CD1c-positive myeloid dendritic cell (primary cell): ENCODE measurements at regions not wholly inside any gene's neighbourhood (a gene's known extent, or its start where the extent isn't known, plus 50 kb on each side); places are given as distances from the start of the nearest gene placed in this dataset.

ENCODE experiments used
- DNase-seq: peaks from one replicate; pipeline ENCODE4 v3.0.0-alpha.2; 2016; ENCODE audit errors: extremely low spot score

DNA sequence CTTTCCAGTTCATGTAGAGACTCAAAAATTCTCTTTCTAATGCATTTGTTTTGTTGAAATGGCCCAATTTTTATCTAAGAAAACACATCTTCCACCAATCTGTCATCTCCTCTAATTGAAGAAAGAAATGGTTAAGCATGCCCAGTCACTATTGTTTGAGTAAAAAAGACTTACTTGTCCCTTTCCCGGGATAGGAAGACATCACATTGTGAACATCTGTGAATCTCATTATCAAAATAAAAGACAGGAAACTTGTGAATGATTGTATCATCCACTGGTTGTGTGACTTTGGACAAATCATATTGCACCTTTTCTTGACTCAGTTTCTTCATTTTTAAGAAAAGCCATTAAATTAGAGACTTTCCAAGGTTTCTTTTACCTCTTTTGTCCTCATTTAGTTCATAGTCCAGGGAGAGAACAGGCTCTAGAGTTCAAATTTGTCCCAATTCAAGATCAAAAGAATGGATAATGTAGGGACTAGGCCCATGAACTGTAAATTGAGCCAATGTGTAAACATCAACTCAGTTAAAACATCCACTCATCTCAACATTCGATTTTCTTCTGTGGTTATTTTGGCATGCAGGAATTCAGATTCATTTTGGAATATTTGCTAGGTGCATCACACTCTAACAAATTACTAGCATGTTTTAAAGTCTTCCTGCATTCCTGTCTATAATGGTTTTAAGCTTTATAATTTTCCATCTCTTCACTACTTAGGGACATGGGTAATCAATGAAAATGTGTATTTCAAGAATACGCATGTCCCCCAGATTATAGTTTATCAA, 838.0 kb upstream of the WWC1 start:
- no peak for DNase-seq

DNA sequence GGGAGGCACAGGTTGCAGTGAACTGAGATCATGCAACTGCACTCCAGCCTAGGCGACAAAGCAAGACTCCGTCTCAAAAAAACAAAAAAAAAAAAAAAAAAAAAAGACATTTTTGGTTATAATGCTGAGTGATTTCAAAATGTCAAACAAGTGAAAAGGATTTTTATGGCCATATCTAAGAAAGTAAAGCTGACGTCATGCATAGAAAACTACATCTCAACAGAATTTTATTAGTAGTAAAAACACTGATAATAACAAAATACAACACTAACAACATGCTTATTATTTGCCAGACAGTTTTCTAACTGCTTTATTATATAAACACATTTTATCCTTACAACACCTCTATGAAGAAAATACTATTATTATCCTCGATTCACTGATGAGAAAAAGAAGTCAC, 833.0 kb upstream of the WWC1 start:
- no peak for DNase-seq

GRCh38 chr5:167460449-167461020, 830.9 kb upstream of the WWC1 start:
- DNase-seq, result no peak

DNA sequence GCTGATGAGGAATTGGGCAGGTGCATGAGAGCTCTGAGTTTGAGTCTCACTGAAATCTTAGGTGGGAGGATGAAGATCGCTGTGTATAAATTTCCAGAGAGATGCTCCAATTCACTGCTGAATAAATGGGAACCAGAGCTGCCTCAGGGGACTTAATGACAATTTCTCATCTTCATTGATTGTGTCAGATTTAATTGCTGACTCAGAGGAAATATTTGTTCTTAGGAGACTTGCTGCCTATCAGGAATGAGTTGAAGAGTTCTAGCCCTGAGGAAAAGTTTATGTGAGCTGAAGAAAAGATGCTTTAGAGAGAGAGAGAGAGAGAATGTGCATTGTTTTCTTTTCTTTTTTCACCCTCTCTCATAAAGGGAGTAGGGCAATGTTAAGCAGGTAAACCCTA, 827.5 kb upstream of the WWC1 start:
- no peak for DNase-seq

DNA sequence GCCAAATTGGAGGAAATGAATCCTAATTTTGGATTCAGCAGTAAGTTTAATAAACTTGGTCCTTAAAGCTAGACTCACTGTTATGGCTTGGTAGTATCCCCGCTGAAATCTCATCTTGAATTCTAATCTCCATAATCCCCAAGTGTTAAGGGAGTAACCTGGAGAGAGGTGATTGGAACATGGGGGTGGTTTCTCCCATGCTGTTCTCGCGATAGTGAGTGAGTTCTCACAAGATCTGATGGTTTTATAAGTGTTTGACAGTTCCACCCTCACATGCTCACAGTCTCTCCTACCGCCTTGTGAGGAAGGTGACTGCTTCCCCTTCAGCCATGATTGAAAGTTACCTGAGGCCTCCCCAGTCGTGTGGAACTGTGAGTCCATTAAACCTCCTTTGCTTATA, 824.5 kb upstream of the WWC1 start:
- no peak for DNase-seq

DNA sequence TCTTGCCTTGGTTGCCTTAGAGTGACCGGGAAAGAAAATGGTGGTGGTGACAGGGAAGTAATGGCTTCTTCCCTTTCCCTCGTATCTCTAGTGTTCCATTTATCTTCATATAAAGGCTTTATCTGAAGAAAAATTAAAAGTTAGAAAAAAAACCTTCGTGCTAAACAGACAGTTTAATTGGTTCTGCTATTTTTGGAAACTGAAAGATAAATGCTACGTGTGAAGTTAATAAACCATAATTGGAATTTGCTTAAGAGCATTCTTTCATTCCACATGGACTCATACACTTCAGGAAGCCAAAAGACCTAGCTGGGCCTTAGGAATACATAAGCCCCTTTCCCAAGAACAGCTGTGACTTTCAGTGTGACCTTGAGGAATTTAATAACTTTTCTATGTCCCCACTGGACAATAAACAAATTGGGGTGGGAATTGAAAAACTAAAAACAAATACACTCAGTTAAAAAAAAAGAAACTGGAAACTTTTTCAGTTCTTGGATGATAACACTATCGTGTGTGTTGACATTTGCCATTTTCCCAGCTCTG, 818.8 kb upstream of the WWC1 start:
- DNase-seq, result no peak

DNA sequence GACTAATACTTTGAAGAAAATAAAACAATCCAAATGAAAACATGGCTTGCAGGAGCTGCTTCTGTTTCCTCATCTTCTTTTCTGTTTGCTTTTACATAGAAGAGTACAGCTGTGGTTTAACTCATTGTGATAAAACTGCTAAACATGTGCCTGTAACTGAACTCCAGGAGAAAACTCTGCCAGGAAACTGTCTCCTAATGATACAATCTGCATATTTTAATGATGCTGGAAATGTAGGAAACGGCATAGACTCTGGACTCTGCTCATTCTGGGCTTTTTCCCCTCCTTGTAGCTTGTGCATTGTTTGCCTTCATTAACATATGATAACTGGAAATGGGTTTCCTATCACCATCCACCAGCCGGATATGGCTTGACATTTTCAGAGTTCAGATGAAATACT, 813.3 kb upstream of the WWC1 start:
- DNase-seq, result no peak

- no peak for DNase-seq
Measured at GRCh38 chr5:167479779-167480178, 811.7 kb upstream of the WWC1 start.

- no peak for DNase-seq
Measured at GRCh38 chr5:167481345-167481744, 810.1 kb upstream of the WWC1 start.

DNA sequence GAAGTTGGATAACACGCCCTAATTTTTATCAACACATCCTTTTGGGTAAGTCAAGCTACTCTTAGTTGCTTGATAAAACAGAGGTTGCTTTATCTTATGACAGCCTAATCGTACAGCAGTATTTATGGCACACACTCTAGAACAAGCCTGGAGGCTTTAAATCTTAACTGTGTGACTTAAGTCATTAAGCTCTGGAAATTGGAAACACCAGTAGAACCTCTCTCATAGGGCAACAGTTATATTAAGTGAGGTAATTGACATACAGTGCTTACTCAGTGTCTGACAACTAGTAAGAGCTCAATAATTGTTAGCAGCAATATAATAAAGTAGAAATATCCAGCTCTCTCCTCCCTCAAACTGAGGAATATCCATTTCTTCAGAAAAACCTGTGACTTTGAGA, 808.9 kb upstream of the WWC1 start:
- DNase-seq, result no peak

GRCh38 chr5:167485061-167485774, 806.2 kb upstream of the WWC1 start:
- no peak for DNase-seq

DNA sequence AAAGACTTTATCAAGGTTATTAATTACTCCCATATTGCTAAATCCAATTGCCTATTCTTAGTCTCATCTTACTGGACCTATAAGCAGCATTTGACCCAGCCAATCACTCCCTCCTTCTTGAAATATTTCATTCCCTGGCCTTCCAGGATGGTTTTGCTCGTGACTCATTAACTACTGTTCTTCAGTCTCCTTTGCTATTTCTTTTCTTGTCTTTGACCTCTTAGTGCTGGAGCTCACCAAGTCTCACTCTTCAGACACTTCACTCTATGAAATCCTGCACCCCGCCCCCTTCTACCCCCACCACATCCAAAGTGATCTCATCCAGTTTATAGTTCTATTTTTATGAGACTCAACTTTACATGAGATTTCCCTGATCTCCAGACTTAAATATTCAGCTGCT, 803.1 kb upstream of the WWC1 start:
- DNase-seq, result no peak

- no peak for DNase-seq
Measured at GRCh38 chr5:167489202-167489601, 802.2 kb upstream of the WWC1 start.

GRCh38 chr5:167503926-167504720, 787.3 kb upstream of the WWC1 start:
- DNase-seq, result no peak

DNA sequence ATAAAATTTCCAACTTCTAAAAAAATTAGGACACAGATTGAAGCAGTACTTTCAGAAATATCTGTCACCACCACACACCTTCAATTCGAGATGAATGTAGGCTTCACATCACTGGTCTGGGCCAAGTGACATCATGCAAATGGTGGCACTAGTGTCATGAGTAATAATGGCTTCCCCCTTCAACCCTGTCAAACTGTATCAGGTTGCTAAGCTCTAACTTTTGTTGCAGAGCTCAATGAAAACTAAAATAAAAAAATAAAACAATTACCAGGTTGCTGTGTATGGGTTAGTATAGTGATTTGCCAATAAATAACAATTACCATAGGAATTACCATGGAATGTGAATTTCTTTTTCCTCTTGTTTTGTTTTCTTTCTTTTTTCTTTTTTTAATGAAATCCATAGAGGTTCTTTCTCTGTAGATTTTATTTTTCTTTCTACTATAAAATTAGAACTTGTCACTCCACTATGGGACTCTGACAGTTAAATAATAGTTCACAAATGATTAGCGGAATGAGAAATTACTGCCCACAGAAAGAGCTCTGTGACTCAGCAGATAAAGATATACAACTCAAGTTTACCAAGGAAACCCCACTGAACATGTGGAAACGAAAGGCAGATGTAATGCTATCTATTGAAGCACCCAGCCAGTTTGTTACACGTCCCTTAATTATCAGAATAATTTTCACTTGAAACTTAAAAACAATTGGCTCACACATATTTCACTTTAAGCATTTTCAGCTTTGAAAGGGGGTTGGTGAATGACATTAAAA, 783.8 kb upstream of the WWC1 start:
- no peak for DNase-seq

- no peak for DNase-seq
Measured at GRCh38 chr5:167509076-167509475, 782.4 kb upstream of the WWC1 start.

GRCh38 chr5:167511276-167511675, 780.2 kb upstream of the WWC1 start:
- no peak for DNase-seq

DNA sequence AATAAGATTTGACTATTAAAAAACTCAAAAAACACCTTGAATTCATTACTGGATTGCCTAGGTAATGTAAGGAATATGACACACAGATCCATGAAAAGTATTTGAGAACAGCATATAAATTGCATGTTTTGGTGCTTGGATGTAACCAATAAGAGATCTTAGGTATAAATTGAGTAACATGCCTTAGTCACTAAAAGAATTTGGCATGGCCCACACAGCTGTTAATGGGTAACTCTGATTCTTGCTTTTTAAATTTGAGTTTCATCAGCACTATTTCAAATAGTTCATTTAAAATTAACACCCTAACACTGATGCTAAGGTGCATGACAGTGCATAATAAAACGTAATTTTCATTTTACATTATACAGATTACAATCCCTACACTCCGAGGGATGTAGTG, 779.3 kb upstream of the WWC1 start:
- DNase-seq, result no peak

GRCh38 chr5:167513381-167513780, 778.1 kb upstream of the WWC1 start:
- no peak for DNase-seq

- no peak for DNase-seq
Measured at GRCh38 chr5:167514461-167514860, 777.0 kb upstream of the WWC1 start.

GRCh38 chr5:167525004-167525403, 766.4 kb upstream of the WWC1 start:
- no peak for DNase-seq
